GM23338 (cell line): ENCODE measurements at regions not wholly inside any gene's neighbourhood (a gene's known extent, or its start where the extent isn't known, plus 50 kb on each side); places are given as distances from the start of the nearest gene placed in this dataset.

Experiments used
- ATAC-seq: fragments of 200-7000 bp; cut with Tn5 transposase; 3 replicates; pipeline ENCODE4 v1.9.1; 2020
- DNase-seq: peaks from one replicate; pipeline ENCODE4 v3.0.0-alpha.2; 2015; ENCODE audit warnings: low spot score
- H2AFZ ChIP-seq: fragments of 200-600 bp; sonication (generic); 2 replicates; pipeline ENCODE4 v1.8.0; 2016; ENCODE audit warnings: antibody characterized with exemption, mild to moderate bottlenecking, moderate library complexity
- H3F3A ChIP-seq: fragments of 200-600 bp; sonication (generic); replicated peaks from 2 replicates; pipeline ENCODE4 v1.8.0; 2017; ENCODE audit warnings: antibody characterized with exemption, mixed run types, low read depth
- H3K27ac ChIP-seq: fragments of 200-600 bp; sonication (generic); 2 replicates; pipeline ENCODE4 v1.6.1; 2016; ENCODE audit warnings: low read depth
- H3K27me3 ChIP-seq: fragments of 200-600 bp; sonication (generic); 2 replicates; pipeline ENCODE4 v1.8.0; 2016; ENCODE audit warnings: mild to moderate bottlenecking, mixed run types, moderate library complexity; ENCODE audit not compliant: insufficient read depth
- H3K36me3 ChIP-seq: fragments of 200-600 bp; sonication (generic); 2 replicates; pipeline ENCODE4 v1.8.0; 2016; ENCODE audit warnings: mild to moderate bottlenecking; ENCODE audit not compliant: insufficient read depth
- H3K4me1 ChIP-seq: fragments of 200-600 bp; sonication (generic); 2 replicates; pipeline ENCODE4 v1.8.0; 2016; ENCODE audit warnings: mild to moderate bottlenecking, moderate library complexity; ENCODE audit not compliant: insufficient read depth
- H3K4me2 ChIP-seq: fragments of 200-600 bp; sonication (generic); 2 replicates; pipeline ENCODE4 v1.7.1; 2017; ENCODE audit warnings: mixed run types
- H3K4me3 ChIP-seq: fragments of 200-600 bp; sonication (generic); 2 replicates; pipeline ENCODE4 v1.6.1; 2016; ENCODE audit warnings: mixed run types
- H3K79me2 ChIP-seq: fragments of 200-600 bp; sonication (generic); replicated peaks from 2 replicates; pipeline ENCODE4 v1.8.0; 2017; ENCODE audit warnings: mild to moderate bottlenecking; ENCODE audit not compliant: insufficient read depth
- H3K9me2 ChIP-seq: fragments of 200-600 bp; sonication (generic); 2 replicates; pipeline ENCODE4 v1.8.0; 2017; ENCODE audit not compliant: insufficient read depth
- H4K20me1 ChIP-seq: fragments of 200-600 bp; sonication (generic); replicated peaks from 2 replicates; pipeline ENCODE4 v1.8.0; 2017; ENCODE audit warnings: mild to moderate bottlenecking; ENCODE audit not compliant: insufficient read depth
- H3K27ac Mint-ChIP-seq: 2 replicates; pipeline ENCODE4 v1.8.0; 2020; ENCODE audit warnings: inconsistent platforms, mild to moderate bottlenecking, moderate library complexity, mixed read lengths
- H3K27me3 Mint-ChIP-seq: 3 replicates; pipeline ENCODE4 v1.8.0; 2022; ENCODE audit warnings: low read depth, mild to moderate bottlenecking, moderate library complexity, mixed read lengths, inconsistent platforms; ENCODE audit not compliant: insufficient read depth, poor library complexity
- H3K36me3 Mint-ChIP-seq: 3 replicates; pipeline ENCODE4 v1.8.0; 2021; ENCODE audit warnings: low read depth, mild to moderate bottlenecking, inconsistent platforms, moderate library complexity, mixed read lengths
- H3K4me1 Mint-ChIP-seq: 3 replicates; pipeline ENCODE4 v1.8.0; 2020; ENCODE audit warnings: mild to moderate bottlenecking, inconsistent platforms, mixed read lengths
- H3K4me3 Mint-ChIP-seq: 3 replicates; pipeline ENCODE4 v1.8.0; 2021; ENCODE audit warnings: moderate library complexity, mild to moderate bottlenecking, inconsistent platforms, mixed read lengths
- H3K9me3 Mint-ChIP-seq: 3 replicates; pipeline ENCODE4 v1.8.0; 2020; ENCODE audit warnings: moderate library complexity, mild to moderate bottlenecking, inconsistent platforms, mixed read lengths
- CREB1 ChIP-seq: fragments of 250-450 bp; sonication (Bioruptor Pico); IDR thresholded peaks from 2 replicates; pipeline ENCODE4 v1.5.0; 2020; ENCODE audit warnings: low read depth, mild to moderate bottlenecking, moderate library complexity
- EZH2 ChIP-seq: fragments of 200-600 bp; sonication (generic); IDR thresholded peaks from one replicate; pipeline ENCODE4 v1.8.0; 2017; ENCODE audit warnings: antibody characterized with exemption, mild to moderate bottlenecking, low read depth; ENCODE audit not compliant: unreplicated experiment
- EZH2phosphoT487 ChIP-seq: fragments of 200-600 bp; sonication (generic); IDR thresholded peaks from one replicate; pipeline ENCODE4 v1.8.1; 2018; ENCODE audit warnings: antibody characterized with exemption; ENCODE audit not compliant: unreplicated experiment
- JUNB ChIP-seq: IDR thresholded peaks from one replicate; pipeline ENCODE4 v1.6.1; 2016; ENCODE audit warnings: antibody characterized with exemption; ENCODE audit not compliant: unreplicated experiment
- POLR2AphosphoS5 ChIP-seq: IDR thresholded peaks from 2 replicates; pipeline ENCODE4 v1.6.1; 2016; ENCODE audit warnings: antibody characterized with exemption, low read depth
- STAT1 ChIP-seq: IDR thresholded peaks from one replicate; pipeline ENCODE4 v1.6.1; 2016; ENCODE audit warnings: antibody characterized with exemption; ENCODE audit not compliant: unreplicated experiment
- ZNF114 ChIP-seq: fragments of 250-450 bp; sonication (Bioruptor Pico); IDR thresholded peaks from 2 replicates; pipeline ENCODE4 v1.5.0; 2020; ENCODE audit warnings: mild to moderate bottlenecking, moderate library complexity
- ZNF331 ChIP-seq: fragments of 250-450 bp; sonication (Bioruptor Pico); IDR thresholded peaks from 2 replicates; pipeline ENCODE4 v1.5.0; 2020; ENCODE audit warnings: low read depth, mild to moderate bottlenecking, moderate library complexity
- TF ChIP-seq, protein P1 (sequence below), 2 experiments: fragments of 200-600 bp in 1 of 2; sonication (generic) in 1 of 2; conservative IDR thresholded peaks; 2 replicates each; pipeline versions ENCODE4 v1.5.1 to v1.6.1; 2016 to 2017; ENCODE audit warnings: antibody characterized with exemption in 2 of 2, low read depth in 2 of 2, mild to moderate bottlenecking in 2 of 2, moderate library complexity in 1 of 2
- TF ChIP-seq, protein P2 (sequence below): IDR thresholded peaks from 2 replicates; pipeline ENCODE4 v1.6.1; 2016; ENCODE audit warnings: antibody characterized with exemption
- TF ChIP-seq, protein P3 (sequence below): IDR thresholded peaks from one replicate; pipeline ENCODE4 v1.6.1; 2018; ENCODE audit warnings: antibody characterized with exemption; ENCODE audit not compliant: unreplicated experiment
- TF ChIP-seq, protein P4 (sequence below): fragments of 250-450 bp; sonication (Bioruptor Pico); IDR thresholded peaks from 2 replicates; pipeline ENCODE4 v1.5.0; 2020; ENCODE audit warnings: mild to moderate bottlenecking, moderate library complexity

DNA sequence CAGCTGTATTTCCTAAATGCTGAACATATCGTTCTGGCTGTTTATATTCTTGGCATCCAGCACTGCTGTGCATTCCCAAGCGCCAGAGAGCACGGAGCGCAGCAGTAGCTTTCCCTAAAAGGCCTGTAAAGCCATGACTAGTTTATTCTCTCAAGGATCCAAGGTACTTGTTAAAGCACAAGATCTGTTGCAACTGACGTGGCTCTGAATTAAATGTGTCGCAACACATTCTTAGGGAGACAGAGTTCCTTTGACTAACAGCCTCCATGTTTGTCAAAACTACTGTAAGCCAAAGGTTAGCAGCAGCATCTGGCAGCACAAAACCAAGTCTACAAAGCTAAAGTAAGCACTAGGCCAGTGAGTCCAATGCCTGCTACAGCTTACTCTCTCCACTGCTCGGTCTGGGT, 188.6 kb upstream of the FN1 start:
- no peaks in the 10 kb centered on the region for H3K27me3 ChIP-seq
- H3K4me3 ChIP-seq: no peak overlapping the region
- peaks cover 2% of the 10 kb centered on the region for H3K27me3 Mint-ChIP-seq
- H2AFZ ChIP-seq: peak overlapping the region; percentile 84; the same call in 1 of the 2 replicates
- no peaks in the 10 kb centered on the region for H3K9me3 Mint-ChIP-seq
- no peak overlapping the region for H3K27ac Mint-ChIP-seq
- peak; percentile 22 for DNase-seq
- H3K4me3 Mint-ChIP-seq: no peak overlapping the region
- H3K4me2 ChIP-seq: no peak overlapping the region
- H3K79me2 ChIP-seq: no peaks in the 10 kb centered on the region
- no peaks in the 10 kb centered on the region for H3F3A ChIP-seq
- no peaks in the 10 kb centered on the region for H3K9me2 ChIP-seq
- no peaks in the 10 kb centered on the region for H4K20me1 ChIP-seq
- peaks cover 44% of the 10 kb centered on the region for H3K4me1 Mint-ChIP-seq
- no peaks in the 10 kb centered on the region for H3K36me3 ChIP-seq
- H3K4me1 ChIP-seq: peaks cover 50% of the 10 kb centered on the region
- TF ChIP-seq, protein P1, sequence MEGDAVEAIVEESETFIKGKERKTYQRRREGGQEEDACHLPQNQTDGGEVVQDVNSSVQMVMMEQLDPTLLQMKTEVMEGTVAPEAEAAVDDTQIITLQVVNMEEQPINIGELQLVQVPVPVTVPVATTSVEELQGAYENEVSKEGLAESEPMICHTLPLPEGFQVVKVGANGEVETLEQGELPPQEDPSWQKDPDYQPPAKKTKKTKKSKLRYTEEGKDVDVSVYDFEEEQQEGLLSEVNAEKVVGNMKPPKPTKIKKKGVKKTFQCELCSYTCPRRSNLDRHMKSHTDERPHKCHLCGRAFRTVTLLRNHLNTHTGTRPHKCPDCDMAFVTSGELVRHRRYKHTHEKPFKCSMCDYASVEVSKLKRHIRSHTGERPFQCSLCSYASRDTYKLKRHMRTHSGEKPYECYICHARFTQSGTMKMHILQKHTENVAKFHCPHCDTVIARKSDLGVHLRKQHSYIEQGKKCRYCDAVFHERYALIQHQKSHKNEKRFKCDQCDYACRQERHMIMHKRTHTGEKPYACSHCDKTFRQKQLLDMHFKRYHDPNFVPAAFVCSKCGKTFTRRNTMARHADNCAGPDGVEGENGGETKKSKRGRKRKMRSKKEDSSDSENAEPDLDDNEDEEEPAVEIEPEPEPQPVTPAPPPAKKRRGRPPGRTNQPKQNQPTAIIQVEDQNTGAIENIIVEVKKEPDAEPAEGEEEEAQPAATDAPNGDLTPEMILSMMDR (conservative IDR thresholded peaks at IDR 0.05; ENCODE audit: low read depth in 2 of 2): no peak
- TF ChIP-seq ZNF331 (no peak), CREB1 (CRISPR knock-in tag) (no peak), ZNF114 (no peak), JUNB (no peak), EZH2phosphoT487 (no peak), STAT1 (no peak), POLR2AphosphoS5 (no peak), EZH2 (no peak)
- TF ChIP-seq, protein P2, sequence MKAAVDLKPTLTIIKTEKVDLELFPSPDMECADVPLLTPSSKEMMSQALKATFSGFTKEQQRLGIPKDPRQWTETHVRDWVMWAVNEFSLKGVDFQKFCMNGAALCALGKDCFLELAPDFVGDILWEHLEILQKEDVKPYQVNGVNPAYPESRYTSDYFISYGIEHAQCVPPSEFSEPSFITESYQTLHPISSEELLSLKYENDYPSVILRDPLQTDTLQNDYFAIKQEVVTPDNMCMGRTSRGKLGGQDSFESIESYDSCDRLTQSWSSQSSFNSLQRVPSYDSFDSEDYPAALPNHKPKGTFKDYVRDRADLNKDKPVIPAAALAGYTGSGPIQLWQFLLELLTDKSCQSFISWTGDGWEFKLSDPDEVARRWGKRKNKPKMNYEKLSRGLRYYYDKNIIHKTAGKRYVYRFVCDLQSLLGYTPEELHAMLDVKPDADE: no peak
- TF ChIP-seq, protein P3, sequence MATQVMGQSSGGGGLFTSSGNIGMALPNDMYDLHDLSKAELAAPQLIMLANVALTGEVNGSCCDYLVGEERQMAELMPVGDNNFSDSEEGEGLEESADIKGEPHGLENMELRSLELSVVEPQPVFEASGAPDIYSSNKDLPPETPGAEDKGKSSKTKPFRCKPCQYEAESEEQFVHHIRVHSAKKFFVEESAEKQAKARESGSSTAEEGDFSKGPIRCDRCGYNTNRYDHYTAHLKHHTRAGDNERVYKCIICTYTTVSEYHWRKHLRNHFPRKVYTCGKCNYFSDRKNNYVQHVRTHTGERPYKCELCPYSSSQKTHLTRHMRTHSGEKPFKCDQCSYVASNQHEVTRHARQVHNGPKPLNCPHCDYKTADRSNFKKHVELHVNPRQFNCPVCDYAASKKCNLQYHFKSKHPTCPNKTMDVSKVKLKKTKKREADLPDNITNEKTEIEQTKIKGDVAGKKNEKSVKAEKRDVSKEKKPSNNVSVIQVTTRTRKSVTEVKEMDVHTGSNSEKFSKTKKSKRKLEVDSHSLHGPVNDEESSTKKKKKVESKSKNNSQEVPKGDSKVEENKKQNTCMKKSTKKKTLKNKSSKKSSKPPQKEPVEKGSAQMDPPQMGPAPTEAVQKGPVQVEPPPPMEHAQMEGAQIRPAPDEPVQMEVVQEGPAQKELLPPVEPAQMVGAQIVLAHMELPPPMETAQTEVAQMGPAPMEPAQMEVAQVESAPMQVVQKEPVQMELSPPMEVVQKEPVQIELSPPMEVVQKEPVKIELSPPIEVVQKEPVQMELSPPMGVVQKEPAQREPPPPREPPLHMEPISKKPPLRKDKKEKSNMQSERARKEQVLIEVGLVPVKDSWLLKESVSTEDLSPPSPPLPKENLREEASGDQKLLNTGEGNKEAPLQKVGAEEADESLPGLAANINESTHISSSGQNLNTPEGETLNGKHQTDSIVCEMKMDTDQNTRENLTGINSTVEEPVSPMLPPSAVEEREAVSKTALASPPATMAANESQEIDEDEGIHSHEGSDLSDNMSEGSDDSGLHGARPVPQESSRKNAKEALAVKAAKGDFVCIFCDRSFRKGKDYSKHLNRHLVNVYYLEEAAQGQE: no peak
- TF ChIP-seq, protein P4, sequence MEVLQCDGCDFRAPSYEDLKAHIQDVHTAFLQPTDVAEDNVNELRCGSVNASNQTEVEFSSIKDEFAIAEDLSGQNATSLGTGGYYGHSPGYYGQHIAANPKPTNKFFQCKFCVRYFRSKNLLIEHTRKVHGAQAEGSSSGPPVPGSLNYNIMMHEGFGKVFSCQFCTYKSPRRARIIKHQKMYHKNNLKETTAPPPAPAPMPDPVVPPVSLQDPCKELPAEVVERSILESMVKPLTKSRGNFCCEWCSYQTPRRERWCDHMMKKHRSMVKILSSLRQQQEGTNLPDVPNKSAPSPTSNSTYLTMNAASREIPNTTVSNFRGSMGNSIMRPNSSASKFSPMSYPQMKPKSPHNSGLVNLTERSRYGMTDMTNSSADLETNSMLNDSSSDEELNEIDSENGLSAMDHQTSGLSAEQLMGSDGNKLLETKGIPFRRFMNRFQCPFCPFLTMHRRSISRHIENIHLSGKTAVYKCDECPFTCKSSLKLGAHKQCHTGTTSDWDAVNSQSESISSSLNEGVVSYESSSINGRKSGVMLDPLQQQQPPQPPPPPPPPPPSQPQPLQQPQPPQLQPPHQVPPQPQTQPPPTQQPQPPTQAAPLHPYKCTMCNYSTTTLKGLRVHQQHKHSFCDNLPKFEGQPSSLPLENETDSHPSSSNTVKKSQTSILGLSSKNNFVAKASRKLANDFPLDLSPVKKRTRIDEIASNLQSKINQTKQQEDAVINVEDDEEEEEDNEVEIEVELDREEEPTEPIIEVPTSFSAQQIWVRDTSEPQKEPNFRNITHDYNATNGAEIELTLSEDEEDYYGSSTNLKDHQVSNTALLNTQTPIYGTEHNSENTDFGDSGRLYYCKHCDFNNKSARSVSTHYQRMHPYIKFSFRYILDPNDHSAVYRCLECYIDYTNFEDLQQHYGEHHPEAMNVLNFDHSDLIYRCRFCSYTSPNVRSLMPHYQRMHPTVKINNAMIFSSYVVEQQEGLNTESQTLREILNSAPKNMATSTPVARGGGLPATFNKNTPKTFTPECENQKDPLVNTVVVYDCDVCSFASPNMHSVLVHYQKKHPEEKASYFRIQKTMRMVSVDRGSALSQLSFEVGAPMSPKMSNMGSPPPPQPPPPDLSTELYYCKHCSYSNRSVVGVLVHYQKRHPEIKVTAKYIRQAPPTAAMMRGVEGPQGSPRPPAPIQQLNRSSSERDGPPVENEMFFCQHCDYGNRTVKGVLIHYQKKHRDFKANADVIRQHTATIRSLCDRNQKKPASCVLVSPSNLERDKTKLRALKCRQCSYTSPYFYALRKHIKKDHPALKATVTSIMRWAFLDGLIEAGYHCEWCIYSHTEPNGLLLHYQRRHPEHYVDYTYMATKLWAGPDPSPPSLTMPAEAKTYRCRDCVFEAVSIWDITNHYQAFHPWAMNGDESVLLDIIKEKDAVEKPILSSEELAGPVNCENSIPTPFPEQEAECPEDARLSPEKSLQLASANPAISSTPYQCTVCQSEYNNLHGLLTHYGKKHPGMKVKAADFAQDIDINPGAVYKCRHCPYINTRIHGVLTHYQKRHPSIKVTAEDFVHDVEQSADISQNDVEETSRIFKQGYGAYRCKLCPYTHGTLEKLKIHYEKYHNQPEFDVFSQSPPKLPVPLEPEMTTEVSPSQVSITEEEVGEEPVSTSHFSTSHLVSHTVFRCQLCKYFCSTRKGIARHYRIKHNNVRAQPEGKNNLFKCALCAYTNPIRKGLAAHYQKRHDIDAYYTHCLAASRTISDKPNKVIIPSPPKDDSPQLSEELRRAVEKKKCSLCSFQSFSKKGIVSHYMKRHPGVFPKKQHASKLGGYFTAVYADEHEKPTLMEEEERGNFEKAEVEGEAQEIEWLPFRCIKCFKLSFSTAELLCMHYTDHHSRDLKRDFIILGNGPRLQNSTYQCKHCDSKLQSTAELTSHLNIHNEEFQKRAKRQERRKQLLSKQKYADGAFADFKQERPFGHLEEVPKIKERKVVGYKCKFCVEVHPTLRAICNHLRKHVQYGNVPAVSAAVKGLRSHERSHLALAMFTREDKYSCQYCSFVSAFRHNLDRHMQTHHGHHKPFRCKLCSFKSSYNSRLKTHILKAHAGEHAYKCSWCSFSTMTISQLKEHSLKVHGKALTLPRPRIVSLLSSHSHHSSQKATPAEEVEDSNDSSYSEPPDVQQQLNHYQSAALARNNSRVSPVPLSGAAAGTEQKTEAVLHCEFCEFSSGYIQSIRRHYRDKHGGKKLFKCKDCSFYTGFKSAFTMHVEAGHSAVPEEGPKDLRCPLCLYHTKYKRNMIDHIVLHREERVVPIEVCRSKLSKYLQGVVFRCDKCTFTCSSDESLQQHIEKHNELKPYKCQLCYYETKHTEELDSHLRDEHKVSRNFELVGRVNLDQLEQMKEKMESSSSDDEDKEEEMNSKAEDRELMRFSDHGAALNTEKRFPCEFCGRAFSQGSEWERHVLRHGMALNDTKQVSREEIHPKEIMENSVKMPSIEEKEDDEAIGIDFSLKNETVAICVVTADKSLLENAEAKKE: no peak
- H3K27ac ChIP-seq: no peak overlapping the region
- no peaks in the 10 kb centered on the region for H3K36me3 Mint-ChIP-seq
- ATAC-seq: no peak
